GM23248 (cell line): ENCODE measurements at regions not wholly inside any gene's neighbourhood (a gene's known extent, or its start where the extent isn't known, plus 50 kb on each side); places are given as distances from the start of the nearest gene placed in this dataset.
"Not testable (repeated sequence)": the region's sequence is repeated elsewhere in the genome, so short reads cannot be mapped to it uniquely, and the experiment has no call there.

Source experiments
- DNase-seq: peaks from one replicate; pipeline ENCODE4 v3.0.0-alpha.2; 2015
- H2AFZ ChIP-seq: fragments of 200-600 bp; sonication (generic); 2 replicates; pipeline ENCODE4 v1.6.1; 2016; ENCODE audit warnings: antibody characterized with exemption
- H3F3A ChIP-seq: fragments of 200-600 bp; sonication (generic); 2 replicates; pipeline ENCODE4 v1.6.1; 2016; ENCODE audit warnings: mild to moderate bottlenecking, antibody characterized with exemption, mixed run types; ENCODE audit not compliant: insufficient read depth
- H3K27ac ChIP-seq: fragments of 200-600 bp; sonication (generic); 2 replicates; pipeline ENCODE4 v1.5.1; 2016; ENCODE audit warnings: mild to moderate bottlenecking
- H3K27me3 ChIP-seq: fragments of 200-600 bp; sonication (generic); replicated peaks from 2 replicates; pipeline ENCODE4 v1.6.1; 2016; ENCODE audit warnings: mild to moderate bottlenecking; ENCODE audit not compliant: insufficient read depth
- H3K36me3 ChIP-seq: fragments of 200-600 bp; sonication (generic); 2 replicates; pipeline ENCODE4 v1.6.1; 2016; ENCODE audit warnings: low read depth, mild to moderate bottlenecking
- H3K4me1 ChIP-seq: fragments of 200-600 bp; sonication (generic); 2 replicates; pipeline ENCODE4 v1.6.1; 2016; ENCODE audit warnings: mild to moderate bottlenecking; ENCODE audit not compliant: insufficient read depth
- H3K4me2 ChIP-seq: fragments of 200-600 bp; sonication (generic); one replicate; pipeline ENCODE4 v1.6.1; 2016; ENCODE audit warnings: mild to moderate bottlenecking; ENCODE audit not compliant: unreplicated experiment
- H3K4me3 ChIP-seq: fragments of 200-600 bp; sonication (generic); 2 replicates; pipeline ENCODE4 v1.5.1; 2016; ENCODE audit warnings: mild to moderate bottlenecking
- H3K79me2 ChIP-seq: fragments of 200-600 bp; sonication (generic); 2 replicates; pipeline ENCODE4 v1.6.1; 2016; ENCODE audit warnings: mild to moderate bottlenecking; ENCODE audit not compliant: insufficient read depth
- H3K9ac ChIP-seq: fragments of 200-600 bp; sonication (generic); 2 replicates; pipeline ENCODE4 v1.6.1; 2016; ENCODE audit warnings: mild to moderate bottlenecking
- H3K9me2 ChIP-seq: fragments of 200-600 bp; sonication (generic); 2 replicates; pipeline ENCODE4 v1.6.1; 2016; ENCODE audit warnings: mixed run types, mild to moderate bottlenecking, moderate library complexity; ENCODE audit not compliant: insufficient read depth
- H3K9me3 ChIP-seq: fragments of 200-600 bp; sonication (generic); one replicate; pipeline ENCODE4 v1.6.1; 2017; ENCODE audit warnings: low read depth
- H4K20me1 ChIP-seq: fragments of 200-600 bp; sonication (generic); 2 replicates; pipeline ENCODE4 v1.6.0; 2016; ENCODE audit not compliant: insufficient read depth
- EZH2 ChIP-seq: fragments of 200-600 bp; sonication (generic); IDR thresholded peaks from 2 replicates; pipeline ENCODE4 v1.6.1; 2018; ENCODE audit warnings: antibody characterized with exemption, mild to moderate bottlenecking; ENCODE audit not compliant: insufficient read depth, poor library complexity, severe bottlenecking
- EZH2phosphoT487 ChIP-seq: fragments of 200-600 bp; sonication (generic); IDR thresholded peaks from 2 replicates; pipeline ENCODE4 v1.6.1; 2018; ENCODE audit warnings: antibody characterized with exemption, moderate library complexity, mild to moderate bottlenecking, low read depth; ENCODE audit not compliant: insufficient read depth
- WGBS, 2 experiments: methylation state at CpG; one replicate each; pipeline ENCODE4 v1.1.6; 2015 to 2017; ENCODE audit warnings: low lambda C conversion rate in 2 of 2, low coverage in 1 of 2; ENCODE audit errors: missing lambda C conversion rate in 2 of 2; 5-methylcytosine and 5-hydroxymethylcytosine counted together
- in situ Hi-C: fragments of 300-500 bp; cut with MboI; formaldehyde crosslinking; loops from 2 replicates; pipeline ENCODE4 v1.15.0; 2020

- Histone ChIP-seq H3K27ac (no peak overlapping the region), H3K27me3 (0 out of 2 replicates have a peak, but pooled peaks cover 5% of the 10 kb centered on the region), H3K79me2 (no peaks in the 10 kb centered on the region), H3K9me3 (no peaks in the 10 kb centered on the region), H3K4me1 (no peaks in the 10 kb centered on the region), H3K9ac (no peak overlapping the region), H3K9me2 (no peaks in the 10 kb centered on the region), H4K20me1 (no peaks in the 10 kb centered on the region), H3K4me3 (no peak overlapping the region), H3F3A (no peaks in the 10 kb centered on the region), H3K4me2 (no peak overlapping the region), H2AFZ (no peak overlapping the region), H3K36me3 (no peaks in the 10 kb centered on the region)
- in situ Hi-C loops: no loop called here
- no peak for DNase-seq
- no peak for TF ChIP-seq EZH2phosphoT487
- TF ChIP-seq EZH2: no peak
- 0% methylated on average over 1 of the region's 1 CpG for WGBS, 2 experiments
Measured at GRCh38 chr4:75422998-75423397, 91.2 kb downstream of the RCHY1 start.

DNA sequence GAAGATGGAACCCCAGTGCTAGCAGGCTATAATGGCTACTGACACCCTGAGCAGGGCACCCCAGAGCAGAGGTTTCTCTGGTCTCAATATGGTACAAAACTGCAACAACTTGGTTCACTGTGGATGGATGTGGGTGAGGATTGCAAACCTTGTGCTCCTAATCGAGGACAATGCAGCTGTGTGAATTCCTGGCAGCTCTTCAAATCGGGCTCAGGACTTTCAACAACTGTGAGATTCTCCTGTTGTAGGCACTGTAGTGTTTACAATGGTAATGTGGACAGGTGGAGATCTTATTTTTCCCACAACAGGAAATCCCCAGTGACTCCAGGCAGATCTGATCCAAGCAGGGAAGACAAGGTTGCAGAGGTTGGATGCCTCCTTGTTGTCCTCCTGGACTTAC is 101.5 kb downstream of the RCHY1 start:
- H3K4me3 ChIP-seq: no peak overlapping the region
- H2AFZ ChIP-seq: no peak overlapping the region
- in situ Hi-C loops: no loop called here
- no peaks in the 10 kb centered on the region for H3F3A ChIP-seq
- no peak for DNase-seq
- no peaks in the 10 kb centered on the region for H4K20me1 ChIP-seq
- no peaks in the 10 kb centered on the region for H3K9me2 ChIP-seq
- no peaks in the 10 kb centered on the region for H3K36me3 ChIP-seq
- H3K27ac ChIP-seq: no peak overlapping the region
- H3K79me2 ChIP-seq: no peaks in the 10 kb centered on the region
- H3K4me2 ChIP-seq: no peak overlapping the region
- no peaks in the 10 kb centered on the region for H3K27me3 ChIP-seq
- no peaks in the 10 kb centered on the region for H3K9me3 ChIP-seq
- H3K4me1 ChIP-seq: no peaks in the 10 kb centered on the region
- 3% methylated on average over 2 of the region's 2 CpGs for WGBS, 2 experiments
- H3K9ac ChIP-seq: no peak overlapping the region
- TF ChIP-seq EZH2 (no peak), EZH2phosphoT487 (no peak)

DNA sequence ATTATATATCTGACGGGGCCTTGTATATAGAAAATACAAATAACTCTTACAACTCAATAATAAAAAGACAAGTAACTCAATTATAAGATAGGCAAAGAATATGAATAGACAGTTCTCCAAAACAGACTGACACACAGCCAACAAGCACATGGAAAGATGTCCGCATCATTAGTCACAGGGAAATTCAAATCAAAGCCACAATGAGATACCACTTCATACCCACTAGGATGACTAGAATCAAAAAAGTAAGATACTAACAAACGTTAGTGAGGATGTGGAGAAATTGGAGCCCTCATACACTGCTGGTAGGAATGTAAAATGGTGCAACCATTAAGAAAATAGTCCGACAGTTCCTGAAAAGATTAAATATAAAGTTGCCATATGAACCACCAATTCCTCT is 115.7 kb downstream of the RCHY1 start:
- Histone ChIP-seq H3K4me2 (no peak overlapping the region), H3F3A (no peaks in the 10 kb centered on the region), H3K27ac (no peak overlapping the region), H2AFZ (no peak overlapping the region), H3K27me3 (no peaks in the 10 kb centered on the region), H4K20me1 (no peaks in the 10 kb centered on the region), H3K4me3 (no peak overlapping the region), H3K9me3 (no peaks in the 10 kb centered on the region), H3K9ac (no peak overlapping the region), H3K9me2 (no peaks in the 10 kb centered on the region), H3K36me3 (no peaks in the 10 kb centered on the region), H3K4me1 (no peaks in the 10 kb centered on the region), H3K79me2 (no peaks in the 10 kb centered on the region)
- DNase-seq: no peak
- WGBS, 2 experiments: 30 to 39% methylated on average over 4 of the region's 4 CpGs
- TF ChIP-seq EZH2: no peak
- TF ChIP-seq EZH2phosphoT487: no peak
- in situ Hi-C loops: no loop called here

DNA sequence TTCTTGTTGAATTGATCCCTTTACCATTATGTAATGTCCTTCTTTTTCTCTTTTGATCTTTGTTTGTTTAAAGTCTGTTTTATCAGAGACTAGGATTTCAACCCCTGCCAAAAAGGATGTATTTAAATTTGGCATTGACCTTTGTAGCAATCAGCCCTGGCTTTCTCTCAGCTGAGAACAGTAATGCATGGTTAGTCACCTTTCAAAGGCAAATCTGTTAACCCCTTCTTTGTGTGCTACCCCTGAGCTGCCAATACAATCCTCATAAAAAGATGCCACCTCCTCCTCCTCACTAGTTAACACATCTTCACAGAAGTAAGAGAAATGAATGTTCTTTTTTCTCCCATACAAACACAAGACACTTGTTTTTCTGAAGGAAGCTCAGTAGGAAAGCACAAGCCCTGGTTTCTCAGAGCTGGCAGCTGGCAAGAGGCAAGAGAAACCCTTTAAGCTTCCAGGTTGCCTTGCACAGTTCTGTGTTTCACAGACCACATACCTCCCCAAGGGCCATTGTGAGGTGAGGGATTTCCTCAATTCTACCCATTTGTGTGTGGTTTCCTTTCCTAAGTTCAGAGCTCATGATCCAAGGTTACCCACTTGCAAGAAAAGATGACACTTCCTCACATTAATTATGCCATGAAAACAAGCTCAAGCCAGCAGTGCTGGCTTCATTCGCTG is 122.6 kb downstream of the RCHY1 start:
- TF ChIP-seq EZH2 (no peak), EZH2phosphoT487 (no peak)
- no peak overlapping the region for H3K4me3 ChIP-seq
- H3K79me2 ChIP-seq: no peaks in the 10 kb centered on the region
- in situ Hi-C loops: no loop called here
- DNase-seq: no peak
- WGBS, 2 experiments: 9 to 10% methylated on average over 1 of the region's 1 CpG
- H3K27me3 ChIP-seq: no peaks in the 10 kb centered on the region
- H3K9me2 ChIP-seq: no peaks in the 10 kb centered on the region
- H3K36me3 ChIP-seq: no peaks in the 10 kb centered on the region
- no peaks in the 10 kb centered on the region for H3K9me3 ChIP-seq
- no peaks in the 10 kb centered on the region for H3K4me1 ChIP-seq
- H3K27ac ChIP-seq: no peak overlapping the region
- no peak overlapping the region for H2AFZ ChIP-seq
- no peak overlapping the region for H3K4me2 ChIP-seq
- no peaks in the 10 kb centered on the region for H3F3A ChIP-seq
- no peaks in the 10 kb centered on the region for H4K20me1 ChIP-seq
- H3K9ac ChIP-seq: no peak overlapping the region

DNA sequence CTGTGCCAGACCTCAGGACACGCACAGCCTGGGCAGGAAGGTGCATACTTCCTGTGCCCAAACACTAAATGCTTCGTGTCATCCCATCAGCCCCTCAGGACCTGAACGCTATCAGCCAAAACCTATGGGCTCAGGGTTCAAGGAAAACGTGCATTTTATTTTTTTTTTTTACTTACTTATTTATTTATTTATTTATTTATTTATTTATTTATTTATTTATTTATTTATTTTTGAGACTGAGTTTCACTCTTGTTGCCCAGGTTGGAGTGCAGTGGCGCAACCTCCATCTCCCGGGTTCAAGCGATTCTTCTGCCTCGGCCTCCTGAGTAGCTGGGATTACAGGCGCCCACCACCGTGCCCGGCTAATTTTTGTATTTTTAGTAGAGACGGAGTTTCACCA is 127.8 kb downstream of the RCHY1 start:
- H3K4me2 ChIP-seq, H2AFZ ChIP-seq, H3K27ac ChIP-seq, H3K4me1 ChIP-seq, H3K9me3 ChIP-seq, DNase-seq, H3F3A ChIP-seq, in situ Hi-C loops, H3K4me3 ChIP-seq, H4K20me1 ChIP-seq, H3K9me2 ChIP-seq, H3K27me3 ChIP-seq, H3K79me2 ChIP-seq, H3K9ac ChIP-seq, H3K36me3 ChIP-seq: not testable (repeated sequence)
- 66 to 75% methylated on average over 12 of the region's 12 CpGs for WGBS, 2 experiments
